ENCODE measurements at regions not wholly inside any gene's neighbourhood (a gene's known extent, or its start where the extent isn't known, plus 50 kb on each side); places are given as distances from the start of the nearest gene placed in this dataset.

DNA sequence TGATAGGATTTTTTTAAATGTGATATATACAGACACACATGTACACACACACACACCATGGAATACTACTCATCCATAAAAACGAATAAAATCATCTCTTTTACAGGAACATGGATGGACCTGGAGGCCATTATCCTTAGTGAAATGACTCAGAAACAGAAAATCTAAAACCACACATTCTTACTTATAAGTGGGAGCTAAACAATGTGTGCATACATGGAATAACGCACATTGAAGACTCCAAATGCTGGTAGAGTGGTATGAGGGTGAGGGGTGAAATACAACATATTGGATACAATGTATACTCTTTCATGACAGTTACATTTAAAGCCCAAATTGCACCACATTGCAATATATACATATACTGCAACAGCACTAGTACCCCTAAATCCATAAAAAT is 120.2 kb upstream of the ADGRL3 start:
- no peak for DNase-seq

- DNase-seq = no peak
Measured at GRCh38 chr4:61085534-61085933, 114.6 kb upstream of the ADGRL3 start.

DNA sequence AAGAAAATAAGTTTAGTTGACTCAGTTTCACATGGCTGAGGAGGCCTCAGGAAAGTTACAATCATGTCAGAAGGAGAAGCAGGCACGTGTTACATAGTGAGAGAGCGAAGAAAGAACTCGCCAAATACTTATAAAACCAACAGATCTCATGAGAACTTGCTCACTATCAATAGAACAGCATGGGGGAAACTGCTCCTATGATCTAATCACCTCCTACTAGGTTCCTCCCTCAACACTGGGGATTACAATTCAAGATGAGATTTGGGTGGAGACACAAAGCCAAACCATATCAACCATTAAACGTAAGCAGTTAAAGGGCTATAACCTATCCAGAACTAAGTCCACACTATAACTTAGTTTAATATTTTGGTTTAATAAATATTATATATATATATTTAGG is 113.8 kb upstream of the ADGRL3 start:
- no peak for DNase-seq

DNA sequence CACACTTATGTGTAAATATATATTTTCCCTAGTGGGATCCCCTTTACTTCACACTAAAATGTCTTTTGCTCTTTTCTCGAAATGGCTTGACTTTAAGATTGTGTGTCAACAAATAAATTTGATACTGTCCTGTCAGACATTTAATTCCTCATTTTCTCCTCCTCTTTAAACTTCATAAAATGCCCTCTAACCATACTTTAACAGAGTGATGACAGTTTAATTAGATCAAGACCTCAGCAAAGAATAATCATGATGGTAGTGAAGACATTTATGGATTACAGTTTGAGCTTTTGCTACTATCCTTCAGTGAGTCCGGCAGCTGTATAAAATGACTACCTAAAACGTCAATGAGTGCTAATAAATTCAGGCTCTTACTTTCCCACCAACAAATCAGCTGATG is 113.1 kb upstream of the ADGRL3 start:
- no peak for DNase-seq

DNA sequence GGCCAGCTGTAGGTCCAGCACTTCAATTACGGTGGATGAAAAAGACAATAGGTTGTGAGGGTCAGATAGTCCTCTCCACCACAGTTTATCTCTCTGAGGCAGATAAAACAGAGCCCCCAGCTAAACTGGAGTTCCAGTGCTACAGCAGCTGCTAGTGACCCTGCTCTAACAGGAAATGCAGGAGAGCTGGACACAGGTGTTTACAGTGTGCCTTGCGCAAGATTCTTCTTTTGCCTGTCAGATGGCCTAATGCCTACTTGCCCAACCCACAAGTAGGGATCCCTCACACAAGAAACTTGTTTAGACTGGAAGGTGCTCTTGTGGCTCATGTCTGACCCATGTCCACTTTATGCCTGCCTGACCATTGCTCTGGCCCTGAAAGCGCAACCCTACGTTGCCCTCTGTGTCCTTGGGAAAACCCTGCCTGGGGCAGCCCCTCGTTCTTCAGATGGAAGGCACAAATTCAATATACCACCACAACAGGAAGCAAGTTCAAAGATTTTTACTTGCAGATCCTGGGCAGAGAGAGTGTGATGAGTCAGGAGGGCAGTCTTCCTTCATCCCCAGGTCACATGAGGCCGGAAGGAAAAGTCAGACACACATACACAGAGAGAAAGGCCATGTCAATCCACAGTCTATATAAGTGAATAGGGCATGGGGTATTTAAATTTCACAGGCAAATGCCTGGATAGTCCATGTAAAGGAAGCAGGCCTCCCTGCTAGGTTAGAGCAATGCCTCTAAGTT is 105.1 kb upstream of the ADGRL3 start:
- DNase-seq = no peak

DNA sequence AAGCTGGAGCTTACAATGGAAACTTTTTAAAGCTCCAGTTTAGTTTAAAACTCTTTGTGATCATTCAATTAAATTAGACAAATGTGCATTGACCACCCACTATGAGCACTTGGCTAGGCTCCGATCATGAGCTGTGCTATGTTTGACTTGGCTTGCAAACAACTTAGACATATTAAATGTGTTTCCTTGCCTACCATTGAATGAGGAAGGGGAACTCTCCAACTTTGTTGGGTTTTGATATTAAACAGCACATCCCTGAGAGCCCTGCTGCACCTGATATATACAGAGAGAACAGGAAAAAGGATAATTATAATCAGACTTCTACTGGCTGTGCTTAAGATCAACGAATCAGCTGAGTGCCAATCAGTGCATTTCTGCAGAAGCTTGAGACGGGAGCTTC is 71.4 kb upstream of the ADGRL3 start:
- DNase-seq = no peak

DNA sequence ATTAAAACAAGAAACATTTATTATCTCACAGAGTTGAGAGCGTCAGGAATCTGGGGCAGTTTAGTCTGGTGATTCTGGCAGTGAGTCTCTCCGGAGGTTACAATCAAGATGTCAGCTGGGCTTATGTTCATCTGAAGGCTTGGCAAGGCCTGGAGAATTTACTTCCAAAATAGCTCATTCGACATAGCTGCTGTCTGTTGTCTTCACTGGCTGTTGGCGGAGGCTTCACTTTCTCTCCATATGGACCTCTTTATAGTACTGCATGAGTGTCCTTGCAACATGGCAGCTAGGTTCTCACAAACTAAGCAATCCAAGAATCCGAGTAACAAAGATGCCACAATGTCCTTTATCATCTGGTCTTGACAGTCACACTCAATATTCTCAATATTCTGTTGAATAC is 70.2 kb upstream of the ADGRL3 start:
- no peak for DNase-seq

DNA sequence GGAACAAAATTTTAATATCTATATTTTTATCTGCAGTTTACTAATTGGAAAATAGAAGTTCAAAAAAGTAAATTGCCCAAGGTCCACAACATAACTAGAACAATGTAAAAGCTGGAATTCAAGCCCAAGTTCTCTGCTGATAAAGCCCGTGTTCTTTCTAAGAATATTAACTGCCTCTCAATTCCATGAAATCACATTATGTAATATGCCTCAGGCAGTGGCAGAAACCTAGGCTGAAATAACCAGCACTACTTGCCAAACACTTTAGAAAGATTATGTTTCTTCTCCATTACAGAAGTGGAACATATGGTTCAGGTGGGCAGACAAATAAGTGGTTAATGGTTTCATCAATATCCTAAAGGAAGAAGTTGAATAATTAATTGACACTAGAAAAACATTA is 56.7 kb upstream of the ADGRL3 start:
- DNase-seq = peak; percentile 81

DNA sequence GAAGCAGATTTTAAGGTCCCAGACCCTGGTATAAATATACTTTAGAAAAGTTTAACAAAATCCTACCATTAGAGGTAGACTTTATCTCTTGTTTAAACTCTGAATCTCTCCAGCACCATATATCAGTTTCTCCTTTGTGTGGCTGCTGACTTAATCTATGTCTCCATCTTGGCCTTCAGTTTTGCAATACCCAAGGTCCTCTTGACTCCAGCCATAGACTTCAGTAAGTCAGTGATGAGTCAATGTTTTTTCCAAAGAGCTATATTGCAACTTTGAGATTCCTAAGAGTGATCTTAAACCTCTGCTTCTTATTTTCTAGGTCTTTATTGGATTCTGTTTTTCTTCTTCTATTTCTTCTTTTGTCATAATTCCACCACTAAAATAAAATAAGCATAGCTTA is 50.8 kb upstream of the ADGRL3 start:
- DNase-seq = peak; percentile 72
